Right lobe of liver (tissue), 4 donors: ENCODE measurements at regions not wholly inside any gene's neighbourhood (a gene's known extent, or its start where the extent isn't known, plus 50 kb on each side); places are given as distances from the start of the nearest gene placed in this dataset.
"Not testable (repeated sequence)": the region's sequence is repeated elsewhere in the genome, so short reads cannot be mapped to it uniquely, and the experiment has no call there.

ENCODE experiments used
- POLR2A ChIP-seq: fragments of 450-650 bp; IDR thresholded peaks from one replicate; pipeline ENCODE4 v1.6.1; 2017; ENCODE audit warnings: antibody characterized with exemption, mild to moderate bottlenecking
- TF ChIP-seq, protein P1 (sequence below), 4 donors: fragments of 200-600 bp in 3 of 4; fragments of 450-650 bp in 1 of 4; IDR thresholded peaks; one replicate each; pipeline versions ENCODE4 v1.5.1 to v1.8.0; 2016 to 2022; ENCODE audit warnings: antibody characterized with exemption in 4 of 4, mild to moderate bottlenecking in 2 of 4
- donor health status: DM: no; HTN: no; CAD: no.
- donor health status: DM: no; HTN: no; CAD: no.
- donor health status: DM: no; HTN: yes; CAD: no.

DNA sequence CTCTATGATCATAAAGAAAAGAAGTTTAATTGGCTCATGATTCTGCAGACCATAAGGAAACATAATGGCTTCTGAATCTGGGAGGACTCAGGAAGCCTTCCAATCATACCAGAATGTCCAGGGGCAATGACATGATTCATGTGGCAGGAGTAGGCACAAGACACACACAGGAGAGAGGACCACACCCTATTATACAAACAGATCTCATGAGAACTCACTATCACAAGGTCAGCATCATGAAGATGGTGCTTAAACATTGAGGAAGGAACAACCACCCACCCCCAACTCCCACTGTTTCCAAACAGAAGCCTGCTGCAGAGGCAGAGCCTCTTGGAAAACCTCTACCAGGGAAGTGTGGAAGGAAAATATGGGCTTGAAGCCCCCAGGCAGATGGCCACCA, 267.4 kb downstream of the POTED start:
- TF ChIP-seq, protein P1, sequence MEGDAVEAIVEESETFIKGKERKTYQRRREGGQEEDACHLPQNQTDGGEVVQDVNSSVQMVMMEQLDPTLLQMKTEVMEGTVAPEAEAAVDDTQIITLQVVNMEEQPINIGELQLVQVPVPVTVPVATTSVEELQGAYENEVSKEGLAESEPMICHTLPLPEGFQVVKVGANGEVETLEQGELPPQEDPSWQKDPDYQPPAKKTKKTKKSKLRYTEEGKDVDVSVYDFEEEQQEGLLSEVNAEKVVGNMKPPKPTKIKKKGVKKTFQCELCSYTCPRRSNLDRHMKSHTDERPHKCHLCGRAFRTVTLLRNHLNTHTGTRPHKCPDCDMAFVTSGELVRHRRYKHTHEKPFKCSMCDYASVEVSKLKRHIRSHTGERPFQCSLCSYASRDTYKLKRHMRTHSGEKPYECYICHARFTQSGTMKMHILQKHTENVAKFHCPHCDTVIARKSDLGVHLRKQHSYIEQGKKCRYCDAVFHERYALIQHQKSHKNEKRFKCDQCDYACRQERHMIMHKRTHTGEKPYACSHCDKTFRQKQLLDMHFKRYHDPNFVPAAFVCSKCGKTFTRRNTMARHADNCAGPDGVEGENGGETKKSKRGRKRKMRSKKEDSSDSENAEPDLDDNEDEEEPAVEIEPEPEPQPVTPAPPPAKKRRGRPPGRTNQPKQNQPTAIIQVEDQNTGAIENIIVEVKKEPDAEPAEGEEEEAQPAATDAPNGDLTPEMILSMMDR (IDR thresholded peaks at IDR 0.05), result not testable (repeated sequence)
- TF ChIP-seq POLR2A, result not testable (repeated sequence)
